Epithelial cell of proximal tubule (primary cell): ENCODE measurements at regions not wholly inside any gene's neighbourhood (a gene's known extent, or its start where the extent isn't known, plus 50 kb on each side); places are given as distances from the start of the nearest gene placed in this dataset.

Experiments used
- DNase-seq: peaks from one replicate; pipeline ENCODE4 v3.0.0-alpha.2; 2011; ENCODE audit warnings: low read depth
- H3K4me3 ChIP-seq: 2 replicates; pipeline ENCODE4 v1.5.1; 2011; ENCODE audit warnings: low read depth, mild to moderate bottlenecking, low read length
- TF ChIP-seq, protein P1 (sequence below): conservative IDR thresholded peaks from 2 replicates; pipeline ENCODE4 v1.5.1; 2012; ENCODE audit warnings: low read depth, mild to moderate bottlenecking, low read length

DNA sequence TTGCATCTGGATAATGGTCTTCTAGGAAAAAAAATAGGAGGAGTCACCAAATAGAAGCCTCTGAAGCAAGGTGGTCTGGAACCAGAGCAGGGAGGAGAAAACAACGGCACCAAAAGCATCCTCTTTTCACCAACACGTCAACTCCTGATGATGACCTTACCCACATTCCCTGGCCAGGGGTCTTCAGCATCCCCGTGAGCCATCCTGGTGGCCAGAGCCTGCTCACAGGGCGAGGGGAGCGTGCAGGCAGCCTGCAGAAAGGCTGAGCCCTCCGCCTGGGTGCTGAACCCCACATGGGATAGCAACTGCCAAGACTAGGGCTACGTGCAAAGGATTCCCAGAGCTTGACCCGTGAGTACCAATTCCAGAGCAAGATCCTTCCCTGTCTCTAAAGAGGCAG lies 191.0 kb downstream of the NDUFA10 start:
- DNase-seq = no peak
- TF ChIP-seq, protein P1, sequence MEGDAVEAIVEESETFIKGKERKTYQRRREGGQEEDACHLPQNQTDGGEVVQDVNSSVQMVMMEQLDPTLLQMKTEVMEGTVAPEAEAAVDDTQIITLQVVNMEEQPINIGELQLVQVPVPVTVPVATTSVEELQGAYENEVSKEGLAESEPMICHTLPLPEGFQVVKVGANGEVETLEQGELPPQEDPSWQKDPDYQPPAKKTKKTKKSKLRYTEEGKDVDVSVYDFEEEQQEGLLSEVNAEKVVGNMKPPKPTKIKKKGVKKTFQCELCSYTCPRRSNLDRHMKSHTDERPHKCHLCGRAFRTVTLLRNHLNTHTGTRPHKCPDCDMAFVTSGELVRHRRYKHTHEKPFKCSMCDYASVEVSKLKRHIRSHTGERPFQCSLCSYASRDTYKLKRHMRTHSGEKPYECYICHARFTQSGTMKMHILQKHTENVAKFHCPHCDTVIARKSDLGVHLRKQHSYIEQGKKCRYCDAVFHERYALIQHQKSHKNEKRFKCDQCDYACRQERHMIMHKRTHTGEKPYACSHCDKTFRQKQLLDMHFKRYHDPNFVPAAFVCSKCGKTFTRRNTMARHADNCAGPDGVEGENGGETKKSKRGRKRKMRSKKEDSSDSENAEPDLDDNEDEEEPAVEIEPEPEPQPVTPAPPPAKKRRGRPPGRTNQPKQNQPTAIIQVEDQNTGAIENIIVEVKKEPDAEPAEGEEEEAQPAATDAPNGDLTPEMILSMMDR = no peak
- H3K4me3 ChIP-seq = no peak overlapping the region

- no peak overlapping the region for H3K4me3 ChIP-seq
- TF ChIP-seq, protein P1 = no peak
- no peak for DNase-seq
Measured at GRCh38 chr2:239833269-239834109, 191.7 kb downstream of the NDUFA10 start.

DNA sequence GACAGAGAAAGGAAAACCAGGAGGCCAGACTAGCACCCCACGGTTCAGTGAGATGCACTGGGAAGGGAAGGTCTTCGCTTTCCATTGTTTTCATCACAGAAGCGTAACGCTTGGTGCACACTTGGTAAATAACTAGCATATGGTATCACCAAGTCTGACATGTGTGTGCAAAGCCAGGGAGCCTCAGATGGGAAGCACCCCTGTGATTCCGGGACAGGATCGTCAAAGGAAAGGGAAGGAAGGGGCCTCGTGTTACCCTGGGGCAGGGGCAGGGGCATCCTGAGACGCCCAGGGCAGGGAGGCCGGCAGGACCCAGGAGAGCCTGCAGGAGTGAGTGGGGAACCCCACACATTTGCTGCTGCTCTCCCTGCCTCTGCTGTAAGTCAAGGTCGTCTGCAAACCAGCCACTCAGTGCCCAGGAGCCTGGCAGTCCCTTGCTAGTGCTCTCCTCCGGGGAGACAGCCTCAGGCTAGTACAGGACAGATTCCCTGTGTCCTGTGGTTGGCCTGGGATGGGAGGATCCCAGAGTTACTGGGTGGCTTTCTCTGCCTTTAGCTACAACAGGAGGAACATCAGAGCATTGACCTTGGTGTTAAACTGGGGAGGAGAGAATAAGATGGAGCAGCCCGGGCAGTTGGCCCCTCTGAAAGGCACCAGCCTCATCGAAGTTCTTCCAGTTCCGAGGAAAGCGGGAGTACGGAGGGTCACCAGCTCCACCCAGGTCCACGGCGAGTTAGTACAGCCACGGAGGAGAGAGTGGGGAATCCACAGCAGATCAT lies 192.5 kb downstream of the NDUFA10 start:
- H3K4me3 ChIP-seq = no peak overlapping the region
- TF ChIP-seq, protein P1 = no peak
- DNase-seq = no peak

DNA sequence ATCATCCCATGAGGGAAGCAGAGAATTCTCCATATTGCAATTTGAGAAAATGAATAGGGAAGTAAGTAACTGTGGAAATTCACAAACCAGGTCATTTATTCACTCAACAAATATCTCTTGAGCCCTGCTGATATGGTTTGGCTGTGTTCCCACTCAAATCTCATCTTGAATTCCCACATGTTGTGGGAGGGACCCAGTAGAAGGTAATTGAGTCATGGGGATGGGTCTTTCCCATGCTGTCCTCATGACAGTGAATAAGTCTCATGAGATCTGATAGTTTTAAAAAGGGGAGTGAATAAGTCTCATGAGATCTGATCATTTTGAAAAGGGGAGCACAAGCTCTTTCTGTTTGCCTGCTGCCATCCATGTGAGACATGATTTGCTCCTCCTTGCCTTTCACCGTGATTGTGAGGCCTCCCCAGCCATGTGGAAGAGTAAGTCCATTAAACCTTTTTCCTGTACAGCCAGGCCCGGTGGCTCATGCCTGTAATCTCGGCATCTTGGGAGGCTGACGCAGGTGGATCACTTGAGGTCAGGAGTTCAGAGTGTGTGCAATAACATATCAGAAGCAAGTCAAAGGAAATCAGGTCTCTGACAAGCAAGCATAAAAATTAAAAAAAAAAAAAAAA lies 193.2 kb downstream of the NDUFA10 start:
- no peak overlapping the region for H3K4me3 ChIP-seq
- TF ChIP-seq, protein P1 = no peak
- DNase-seq = no peak

DNA sequence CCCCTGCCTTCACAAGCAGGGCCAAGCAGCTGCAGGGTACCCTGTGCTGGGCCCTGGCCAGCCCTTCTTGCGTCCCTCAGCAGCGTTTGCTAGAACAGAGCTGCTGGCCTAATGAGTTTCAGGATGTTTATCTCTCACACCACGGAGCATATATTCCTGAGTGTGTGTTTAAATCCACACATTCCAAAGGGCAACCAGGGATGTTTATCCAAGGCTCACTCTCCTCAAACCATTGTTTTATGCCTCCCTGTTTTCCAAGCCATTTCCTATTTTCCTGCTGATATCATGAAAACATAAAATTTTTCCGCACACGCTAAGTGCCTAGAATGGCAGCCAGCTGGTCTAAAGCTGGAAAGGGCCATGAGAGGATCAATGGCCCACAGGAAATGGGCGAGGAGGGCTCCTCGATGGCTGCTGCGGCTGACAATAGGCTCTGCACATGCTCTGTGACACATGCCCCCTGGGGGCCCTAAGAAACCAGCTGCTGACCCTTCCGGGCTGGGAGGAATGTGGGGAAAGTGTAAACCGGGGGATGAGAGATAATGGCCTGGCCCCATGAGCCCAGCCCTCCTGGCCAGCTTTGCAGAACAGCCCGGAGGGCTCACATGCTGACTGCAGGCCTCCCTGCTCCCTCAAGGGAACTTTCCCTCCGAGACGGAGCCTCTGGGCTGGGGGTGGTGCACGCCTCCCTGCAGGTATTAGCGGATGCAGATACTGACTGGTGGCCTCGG lies 194.0 kb downstream of the NDUFA10 start:
- H3K4me3 ChIP-seq = no peak overlapping the region
- TF ChIP-seq, protein P1 = no peak

GRCh38 chr2:239830121-239831000 lies 194.8 kb downstream of the NDUFA10 start:
- no peak overlapping the region for H3K4me3 ChIP-seq
- DNase-seq = no peak
- TF ChIP-seq, protein P1 = no peak

More for the DNA sequence above, 194.0 kb downstream of the NDUFA10 start:
- DNase-seq = no peak
